GM19467 (cell line): ENCODE measurements at regions not wholly inside any gene's neighbourhood (a gene's known extent, or its start where the extent isn't known, plus 50 kb on each side); places are given as distances from the start of the nearest gene placed in this dataset.

Experiments used
- ATAC-seq: cut with Tn5 transposase; IDR thresholded peaks from one replicate; pipeline ENCODE4 v1.9.1; 2021; ENCODE audit warnings: mild to moderate bottlenecking, moderate library complexity; ENCODE audit not compliant: unreplicated experiment

DNA sequence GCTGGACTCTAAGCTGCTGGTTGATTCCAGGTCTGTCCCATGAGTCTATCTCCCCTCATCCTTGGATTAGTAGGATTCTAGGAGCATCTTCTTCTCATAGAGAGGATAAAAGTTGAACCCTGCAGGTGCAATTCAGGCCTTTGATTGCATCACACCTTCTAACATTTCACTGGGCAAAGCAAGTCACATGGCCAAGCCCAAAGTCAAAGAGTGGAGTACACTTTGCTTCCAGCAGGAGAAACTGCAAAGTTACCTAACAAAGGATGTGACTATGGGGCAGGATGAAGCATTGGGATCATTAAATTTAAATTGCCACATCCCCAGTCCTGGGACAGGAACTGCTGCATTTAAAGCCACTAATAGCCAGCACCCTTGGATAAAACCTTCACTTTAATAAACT, 51.0 kb upstream of the EGFLAM start:
- no peak for ATAC-seq

DNA sequence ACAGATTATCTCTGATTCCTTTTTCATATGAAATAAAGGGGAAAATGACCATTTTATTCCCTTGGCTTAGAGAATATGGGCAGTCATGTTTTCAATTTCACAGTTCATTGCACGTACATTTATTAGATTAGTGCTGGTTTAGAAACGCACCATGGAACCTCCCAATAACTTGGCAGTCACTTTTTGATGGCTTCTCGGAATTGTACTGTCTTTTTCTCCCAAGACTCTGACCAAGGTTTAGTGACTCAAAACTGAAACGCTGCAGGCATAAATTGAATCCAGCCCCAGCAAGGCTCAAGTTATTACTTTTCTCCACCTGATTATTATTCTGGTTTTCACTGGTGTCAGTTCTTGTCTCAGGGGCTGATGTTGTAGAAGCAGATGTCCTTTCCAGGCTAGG, 55.6 kb upstream of the EGFLAM start:
- ATAC-seq = no peak

DNA sequence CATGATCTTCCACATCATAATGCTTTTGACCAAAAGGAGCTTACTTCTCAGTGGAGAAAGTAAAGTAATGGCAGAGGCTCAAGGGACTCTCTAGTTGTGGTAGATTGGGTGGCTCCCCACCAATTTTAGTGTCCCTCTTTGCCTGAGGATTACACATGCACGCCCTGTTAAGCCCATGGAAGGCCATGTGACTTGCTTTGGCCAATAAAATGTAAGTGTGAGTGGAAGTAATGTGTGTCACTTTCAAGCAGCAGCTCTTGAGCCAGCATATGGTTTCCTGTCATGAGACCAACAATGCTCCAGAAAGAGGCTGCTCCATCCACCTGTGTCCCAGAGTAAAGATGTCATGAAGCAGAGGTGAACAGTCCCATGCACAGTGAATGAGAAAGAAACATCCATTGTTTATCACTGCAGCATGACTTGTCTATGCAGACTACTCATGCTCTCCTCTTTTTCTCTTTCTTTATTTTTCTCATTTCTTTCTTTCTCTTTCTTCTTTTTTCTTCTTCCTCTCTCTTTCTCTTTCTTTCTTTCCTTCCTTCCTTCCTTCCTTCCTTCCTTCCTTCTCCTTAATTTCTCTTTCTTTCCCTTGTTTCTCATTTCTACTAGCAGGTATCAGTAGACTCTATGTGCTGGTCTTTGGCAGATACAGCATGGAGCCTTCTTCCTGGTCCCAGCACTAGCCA, 57.3 kb upstream of the EGFLAM start:
- no peak for ATAC-seq

DNA sequence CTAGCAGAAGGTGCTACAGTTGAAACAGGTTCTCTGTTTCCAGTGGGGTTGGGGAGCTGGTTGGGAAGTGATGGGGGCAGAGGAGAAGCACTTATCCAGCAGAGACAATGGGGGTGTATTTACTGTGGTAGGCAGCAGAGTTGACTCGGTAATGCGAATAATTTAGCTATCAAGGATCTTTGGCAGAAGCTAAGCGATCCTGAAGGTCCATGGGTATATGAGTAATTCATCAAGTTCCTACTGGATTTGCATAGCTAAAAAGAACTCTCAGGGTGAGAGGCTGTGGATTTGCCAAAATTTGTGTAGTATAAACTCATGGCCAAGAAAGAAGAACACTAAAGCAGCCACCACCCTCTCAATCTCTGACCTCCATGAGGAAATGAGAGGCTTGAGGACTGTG, 61.2 kb upstream of the EGFLAM start:
- no peak for ATAC-seq

DNA sequence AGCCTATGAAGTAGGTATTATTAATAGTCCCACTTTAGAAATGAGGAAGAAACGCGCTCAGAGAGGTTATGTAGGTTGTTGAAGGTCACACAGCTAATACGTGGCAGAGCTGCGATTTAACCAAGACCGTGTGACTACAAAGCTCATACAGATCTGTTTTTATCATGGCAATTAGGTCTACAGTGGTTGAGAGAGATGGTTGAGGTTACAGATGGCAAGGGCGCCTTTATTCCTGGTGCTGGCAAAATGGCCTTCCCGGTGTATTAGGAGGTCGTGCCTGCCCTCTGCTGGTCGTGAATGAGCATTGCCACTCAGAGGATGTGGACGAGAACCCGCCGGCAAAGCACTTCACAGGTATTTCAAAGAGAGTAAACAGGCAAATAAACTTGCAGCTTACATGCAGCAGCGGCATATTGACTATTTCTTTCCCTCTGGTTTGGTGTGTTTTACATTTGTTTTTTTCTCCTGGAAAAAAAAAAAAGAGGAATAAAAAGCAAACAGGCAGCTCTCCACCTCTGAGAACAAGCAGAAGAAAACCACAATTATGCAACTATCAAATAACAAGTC, 65.3 kb upstream of the EGFLAM start:
- ATAC-seq = no peak

DNA sequence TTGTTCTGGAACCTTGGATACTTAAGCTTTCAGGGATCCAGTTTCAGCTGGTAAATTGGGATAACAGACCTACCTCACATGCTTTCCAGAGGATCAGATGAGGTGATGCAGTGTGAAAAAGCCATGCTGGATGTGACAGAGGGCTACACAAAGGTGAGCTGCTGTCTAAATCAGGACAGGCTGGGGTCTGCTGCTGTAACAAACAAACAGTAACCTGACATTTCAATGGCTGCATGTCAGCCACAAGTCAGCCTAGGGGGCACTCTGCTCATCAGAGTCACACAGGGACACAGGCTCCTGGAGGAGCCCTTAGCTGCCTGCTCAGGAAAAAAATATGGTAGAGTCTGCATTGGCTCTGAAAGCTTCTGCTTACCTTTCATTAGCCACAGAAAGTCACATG, 66.7 kb upstream of the EGFLAM start:
- no peak for ATAC-seq

DNA sequence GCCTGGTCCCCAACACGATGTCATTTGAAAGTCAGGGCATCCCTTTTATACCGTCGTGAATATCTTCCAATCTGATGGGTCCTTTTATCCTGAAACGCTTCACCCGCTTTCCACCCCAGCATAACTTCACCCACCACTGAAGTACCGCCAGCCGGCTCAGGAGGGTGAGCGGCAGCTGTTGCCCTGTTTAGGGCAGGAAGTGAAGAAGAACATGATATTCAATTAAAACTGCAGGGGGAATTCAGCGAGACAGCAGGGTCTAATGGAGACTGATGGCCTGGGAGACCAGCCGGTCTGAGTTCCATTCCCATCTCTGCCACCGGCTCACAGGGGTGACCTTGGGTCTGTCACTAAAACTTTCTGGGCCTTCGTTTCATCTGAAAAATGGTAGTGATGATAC, 68.2 kb upstream of the EGFLAM start:
- no peak for ATAC-seq

DNA sequence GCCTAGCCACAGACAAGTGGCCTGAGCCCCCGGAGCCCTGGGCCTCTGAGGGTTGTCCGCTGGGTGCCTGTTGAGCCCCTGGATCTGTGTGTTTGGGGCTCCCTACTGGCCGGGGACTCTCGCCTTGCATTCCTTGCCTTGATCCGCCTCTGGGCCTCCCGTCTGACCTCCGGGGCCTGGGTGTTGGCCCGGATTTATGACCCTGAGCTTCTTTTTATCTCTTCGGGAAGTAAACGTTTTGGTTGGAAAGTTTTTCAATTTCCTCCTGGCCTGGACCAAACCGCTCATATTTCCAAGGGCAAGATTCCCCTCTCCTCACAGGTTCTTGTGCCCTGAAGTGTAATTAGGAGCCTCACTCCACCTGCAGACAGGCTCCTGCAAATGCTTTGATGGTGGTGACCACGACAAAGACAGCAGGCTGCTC, 69.3 kb upstream of the EGFLAM start:
- no peak for ATAC-seq

DNA sequence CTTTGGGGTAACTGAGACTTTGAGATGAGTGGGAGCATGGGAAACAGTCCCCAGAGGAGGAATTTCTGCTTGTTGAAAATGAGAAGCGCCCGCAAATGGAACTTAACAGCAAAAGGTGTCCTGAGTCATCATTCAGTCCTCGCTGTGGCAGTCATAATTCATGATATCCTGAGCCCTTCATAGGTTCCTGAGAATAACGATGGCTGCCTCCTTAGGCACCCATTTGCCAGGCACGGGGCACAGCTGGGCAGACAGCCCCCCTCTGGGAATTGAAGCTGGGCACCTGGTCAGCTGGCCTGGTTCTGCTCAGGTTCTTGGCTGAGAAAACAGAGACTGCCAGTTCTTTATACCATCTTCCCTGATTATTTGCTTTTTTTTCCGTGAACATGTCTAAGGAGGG, 69.8 kb upstream of the EGFLAM start:
- no peak for ATAC-seq

DNA sequence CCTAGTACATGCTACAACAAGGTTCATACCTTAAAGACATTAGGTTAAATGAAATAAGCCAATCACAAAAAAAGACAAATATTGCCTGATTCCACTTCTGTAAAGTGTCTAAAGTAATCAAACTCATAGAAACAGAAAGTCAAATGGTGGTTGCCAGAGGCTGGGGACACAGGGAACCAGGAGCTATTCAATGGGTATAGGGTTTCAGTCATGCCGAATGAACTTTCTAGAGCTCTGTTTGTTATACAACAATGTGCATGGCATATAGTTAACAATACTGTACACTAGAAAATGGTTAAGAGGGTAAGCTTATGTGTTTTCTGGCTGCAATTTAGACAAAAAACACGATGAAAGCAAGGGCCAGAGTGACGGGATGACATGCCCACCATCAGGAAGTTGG, 70.8 kb upstream of the EGFLAM start:
- ATAC-seq = no peak

DNA sequence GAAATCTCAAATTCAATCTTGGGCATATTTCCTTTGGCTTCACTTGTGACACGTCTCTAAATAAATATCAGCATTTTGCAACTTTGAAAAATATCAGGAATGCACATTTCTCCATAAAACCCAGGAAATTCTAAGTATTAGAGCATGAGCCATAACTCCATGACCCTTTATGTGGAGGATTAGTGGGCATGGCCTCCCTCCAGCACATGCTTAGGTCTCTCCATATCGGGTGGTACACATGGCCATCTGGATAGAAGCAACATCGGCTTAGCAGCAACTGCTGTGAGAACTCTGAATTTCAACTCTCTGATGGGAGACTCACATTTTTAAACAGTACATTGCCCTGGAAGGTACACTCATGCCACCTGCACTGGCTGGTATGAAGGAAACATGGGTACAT, 73.7 kb upstream of the EGFLAM start:
- ATAC-seq = no peak

DNA sequence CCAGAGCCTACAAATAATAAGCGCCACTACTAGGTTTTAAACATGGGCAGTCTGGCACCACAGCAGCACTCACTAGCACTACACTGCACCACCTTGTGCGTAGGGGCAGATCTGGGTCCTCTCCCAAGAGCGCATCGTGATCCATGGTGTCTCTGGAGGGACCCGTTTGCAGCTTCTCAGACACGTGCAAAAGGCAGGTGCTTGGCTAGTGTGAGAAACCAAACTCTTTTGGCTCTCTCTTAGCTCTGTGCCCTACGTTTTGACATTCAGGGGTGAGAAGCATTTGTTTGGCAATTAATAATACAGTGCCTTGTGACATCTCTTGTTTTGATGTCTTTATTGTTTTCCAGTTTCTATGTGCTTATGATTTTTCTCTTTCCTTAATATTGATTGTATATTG, 75.4 kb upstream of the EGFLAM start:
- ATAC-seq = no peak

DNA sequence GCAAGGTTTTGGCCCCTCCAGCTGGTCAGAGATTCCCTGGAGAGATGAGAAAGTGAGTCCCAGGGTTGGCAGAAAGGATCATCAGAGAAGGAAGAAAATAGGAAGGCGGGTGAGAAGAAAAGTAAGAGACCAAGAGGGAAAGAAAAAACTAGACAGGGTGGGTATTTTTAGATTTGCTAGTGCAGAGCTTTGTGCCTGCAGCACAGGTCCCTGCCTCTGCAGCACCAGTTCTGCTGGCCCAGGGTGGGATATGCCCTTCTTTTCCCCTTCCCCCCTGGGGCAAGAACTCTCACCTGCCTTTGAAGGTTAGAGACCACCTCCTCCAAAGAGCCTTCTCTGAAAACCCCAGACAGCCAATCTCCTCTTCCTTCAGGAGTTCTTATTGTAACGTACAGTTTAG, 90.3 kb upstream of the EGFLAM start:
- ATAC-seq = no peak

DNA sequence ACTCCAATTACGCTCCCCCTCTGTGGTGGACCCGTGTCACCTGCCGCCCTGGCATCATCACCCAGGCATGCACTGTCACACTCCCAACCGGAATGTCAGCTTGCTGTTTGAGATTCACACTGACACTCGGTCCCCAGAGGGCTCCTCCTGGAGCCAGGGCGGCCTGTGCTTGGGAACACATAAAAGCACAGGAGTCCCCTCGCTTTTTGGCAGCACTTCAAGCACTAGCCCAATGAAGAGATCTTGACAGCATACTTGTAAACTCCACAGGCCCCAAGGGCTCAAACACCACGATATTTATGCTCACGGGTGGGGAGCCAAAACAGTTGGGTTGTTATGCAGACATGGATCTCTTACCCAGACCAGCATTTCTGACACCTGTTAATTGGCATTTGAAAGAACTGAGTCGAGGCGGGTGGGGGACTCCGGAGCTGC, 90.8 kb upstream of the EGFLAM start:
- ATAC-seq = no peak

DNA sequence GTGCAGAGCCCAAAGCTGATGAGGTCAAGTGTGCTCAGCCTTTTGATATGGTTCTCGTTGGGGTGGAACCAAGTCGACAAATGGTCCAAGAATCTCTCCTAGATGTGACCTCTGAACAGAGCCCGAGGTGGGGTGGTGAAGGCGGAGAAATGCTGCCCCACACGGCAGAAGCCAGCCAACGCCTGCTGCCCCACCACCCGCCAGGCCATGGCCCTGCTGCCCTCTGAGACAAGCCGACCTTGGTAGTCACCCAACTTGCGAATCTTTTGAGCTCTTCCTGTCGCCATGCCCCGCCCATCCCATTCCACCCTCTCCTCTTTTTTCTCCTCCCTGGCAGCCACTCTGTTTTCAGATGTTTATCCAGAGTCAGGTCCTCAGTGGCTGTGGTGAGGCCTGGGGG, 91.5 kb upstream of the EGFLAM start:
- ATAC-seq = no peak

DNA sequence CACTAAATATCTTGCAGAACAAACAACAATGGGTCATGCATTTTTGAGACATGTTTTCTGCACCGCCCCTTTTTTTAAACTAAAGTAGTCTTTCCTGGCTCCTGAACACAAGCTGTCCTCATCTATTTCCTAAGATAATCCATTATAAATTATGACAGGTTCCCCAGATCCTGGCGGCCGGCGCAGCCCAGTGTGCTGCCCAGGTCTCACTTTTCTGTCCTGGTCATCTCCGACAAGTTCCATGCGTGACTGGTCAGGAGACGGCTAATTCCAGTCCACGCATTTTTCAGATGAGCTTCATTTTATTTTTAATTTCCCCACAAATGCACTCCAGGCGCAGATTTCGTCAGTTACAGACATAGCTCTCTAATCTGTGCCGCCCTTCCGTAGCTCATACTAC, 92.9 kb upstream of the EGFLAM start:
- ATAC-seq = no peak

DNA sequence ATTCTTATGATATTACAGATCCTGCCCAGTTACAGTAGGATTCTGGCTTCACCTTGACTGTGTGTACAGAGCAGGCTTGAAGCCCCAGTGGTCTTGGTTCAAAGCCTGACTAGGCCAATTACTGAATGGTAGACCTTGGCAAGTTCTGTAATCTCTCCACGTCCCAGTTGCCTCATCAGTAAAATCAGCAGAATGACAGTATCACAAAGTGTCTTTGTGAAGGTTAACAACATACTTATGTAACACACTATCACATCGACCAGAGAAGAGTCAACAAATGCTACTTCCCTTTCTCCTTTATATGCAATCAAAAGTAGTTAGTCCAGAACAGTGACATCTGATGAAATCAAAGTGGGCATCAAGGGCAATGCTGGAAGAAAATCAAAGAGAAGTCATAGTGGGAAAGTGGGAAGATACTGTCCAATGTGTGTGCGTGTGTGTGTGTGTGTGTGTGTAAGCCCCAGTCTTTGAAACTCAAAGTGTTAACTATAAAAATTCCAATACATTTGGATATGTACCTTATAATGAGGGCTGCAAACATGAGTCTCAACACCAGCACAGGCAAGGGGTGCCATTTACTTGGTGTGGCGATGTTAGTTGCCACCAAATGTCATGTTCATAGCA, 93.5 kb upstream of the EGFLAM start:
- no peak for ATAC-seq

DNA sequence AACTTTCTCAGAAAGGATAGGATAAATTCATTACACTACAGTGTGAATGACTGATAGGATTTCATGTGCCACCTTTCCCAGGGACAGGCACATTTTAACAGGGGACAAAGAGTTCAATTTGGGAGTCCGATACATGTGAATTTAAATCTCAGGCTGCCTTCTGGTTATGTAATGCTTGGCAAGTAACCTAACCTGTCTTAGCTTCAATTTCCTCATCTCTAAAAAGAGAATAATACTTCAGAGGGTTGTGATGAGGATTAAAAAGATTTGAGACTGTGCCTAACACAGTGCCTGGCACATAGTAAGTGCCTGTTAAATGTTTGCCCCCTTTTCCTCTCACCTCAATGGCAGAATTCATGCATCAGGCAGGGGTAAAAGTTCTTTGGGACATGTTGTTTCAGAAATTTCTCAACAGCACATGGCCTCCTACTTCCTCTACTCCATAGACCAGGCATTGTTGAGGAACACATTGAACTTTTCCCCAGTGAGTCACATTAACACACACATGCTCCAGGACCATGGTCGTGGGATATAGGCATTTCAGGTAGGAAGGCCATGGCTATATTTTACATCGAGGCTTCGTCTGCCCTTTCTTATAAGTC, 94.6 kb upstream of the EGFLAM start:
- ATAC-seq = no peak

DNA sequence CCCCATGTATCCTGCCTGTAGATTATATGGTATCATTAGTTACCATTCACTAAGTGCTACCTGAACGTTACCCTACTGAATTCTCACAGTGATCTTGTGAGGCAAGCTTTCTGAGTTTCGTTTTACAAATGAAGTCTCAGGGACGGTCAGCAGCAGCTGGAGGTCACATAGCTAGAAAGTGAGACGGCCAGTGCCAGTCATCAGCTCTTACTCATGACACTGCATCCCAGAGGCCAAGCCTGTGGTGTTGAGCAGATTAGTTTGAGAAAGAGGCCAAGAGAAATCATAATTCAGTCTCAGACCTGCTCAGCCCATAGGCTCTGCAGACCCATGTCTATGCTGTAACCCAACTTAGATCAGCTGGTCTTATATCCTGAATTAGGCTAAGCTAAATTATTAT, 95.7 kb upstream of the EGFLAM start:
- ATAC-seq = no peak

DNA sequence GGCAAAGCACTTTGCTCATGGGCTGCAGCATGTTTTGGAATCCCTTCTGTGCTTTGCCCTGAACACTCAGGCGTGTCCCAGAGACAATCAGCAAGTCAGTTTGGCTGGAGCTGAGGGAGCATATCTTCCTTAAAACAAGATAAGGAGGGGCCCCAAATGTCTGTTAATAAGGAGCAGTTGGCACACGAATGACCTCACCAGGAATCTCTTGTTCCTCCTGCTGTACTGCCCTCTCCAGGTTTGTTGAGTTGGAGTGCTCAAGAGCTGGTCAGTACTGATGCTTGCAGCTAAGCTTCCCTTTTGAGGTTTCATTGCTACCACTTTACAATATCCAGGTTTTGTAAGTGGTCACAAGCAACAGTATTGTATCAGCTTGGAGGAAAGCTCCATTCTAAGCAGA, 101.3 kb upstream of the EGFLAM start:
- ATAC-seq = no peak

DNA sequence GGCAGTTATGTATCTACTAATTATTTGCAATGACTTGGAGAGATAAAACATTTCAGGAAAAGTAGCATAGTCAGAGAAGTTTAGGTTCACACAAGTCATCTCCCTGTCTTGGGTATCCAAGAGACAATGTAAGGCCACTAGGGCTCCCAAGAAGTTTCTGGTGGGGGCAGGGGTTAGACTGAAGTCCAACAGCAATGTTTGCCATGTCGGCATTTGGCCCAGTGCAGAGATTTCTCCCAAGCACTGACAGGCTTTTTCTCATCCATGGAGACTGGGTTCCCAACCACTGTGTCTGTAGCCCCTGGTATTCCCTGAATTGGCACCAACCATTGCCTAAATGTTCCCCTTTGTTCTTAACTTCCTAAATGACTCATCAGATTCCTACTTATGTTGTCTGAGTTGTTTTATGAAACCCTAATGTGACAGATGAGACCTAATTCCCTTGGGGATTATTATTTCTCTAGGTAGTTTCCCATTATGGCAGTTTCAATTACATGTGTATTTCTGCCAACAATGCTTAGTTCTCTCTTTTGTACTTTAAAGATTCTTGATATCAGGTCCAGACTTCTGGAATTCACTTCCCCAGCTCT, 103.6 kb upstream of the EGFLAM start:
- no peak for ATAC-seq

DNA sequence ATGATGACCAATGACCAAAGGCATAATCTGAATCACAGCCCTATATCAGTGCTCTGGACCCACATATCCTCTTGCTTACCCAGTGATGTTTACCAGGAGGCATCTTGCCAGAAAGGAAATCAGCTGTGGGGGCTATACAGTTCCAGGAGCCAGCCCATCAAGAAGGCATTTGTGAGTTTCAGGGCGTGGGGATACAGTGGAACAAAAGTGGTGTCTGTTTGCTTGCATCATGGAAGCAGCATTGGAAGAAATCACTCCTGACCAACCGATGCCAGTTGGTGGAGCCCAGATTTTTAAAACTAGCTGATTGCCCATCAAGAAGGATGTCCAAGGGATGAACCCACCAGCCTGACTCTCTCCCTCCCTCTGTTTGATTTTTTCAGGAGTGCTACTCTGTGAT, 106.5 kb upstream of the EGFLAM start:
- ATAC-seq = no peak
